ENCODE measurements at regions not wholly inside any gene's neighbourhood (a gene's known extent, or its start where the extent isn't known, plus 50 kb on each side); places are given as distances from the start of the nearest gene placed in this dataset.

DNA sequence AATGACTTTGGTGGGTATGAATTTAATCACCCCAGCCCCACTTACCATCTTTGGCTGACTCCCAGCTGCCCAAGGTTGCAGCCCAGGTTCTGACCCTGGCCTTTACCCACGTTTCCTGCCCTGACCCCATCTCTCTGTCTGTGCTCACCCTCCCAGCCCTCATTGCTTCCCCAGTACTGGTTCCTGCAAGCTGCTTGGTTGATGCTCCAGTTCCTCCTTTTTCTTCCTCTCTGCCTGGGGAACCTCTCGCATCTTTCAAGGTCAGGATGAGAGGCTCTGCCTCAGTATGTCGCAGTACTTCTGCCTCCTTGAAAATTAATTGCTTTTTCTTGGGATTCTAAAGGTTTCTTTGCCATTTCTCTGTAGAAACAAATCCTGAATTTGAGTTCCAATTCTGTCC, 263.8 kb upstream of the ZNF32 start:
- no peak for TF ChIP-seq CTCF (IDR thresholded peaks at IDR 0.05)
- TF ChIP-seq POLR2A (IDR thresholded peaks at IDR 0.05), result no peak
